Parathyroid adenoma (tissue), 2 donors: ENCODE measurements at regions not wholly inside any gene's neighbourhood (a gene's known extent, or its start where the extent isn't known, plus 50 kb on each side); places are given as distances from the start of the nearest gene placed in this dataset.
"Not testable (repeated sequence)": the region's sequence is repeated elsewhere in the genome, so short reads cannot be mapped to it uniquely, and the experiment has no call there.

ENCODE experiments used
- H2AFZ ChIP-seq: fragments of 300-600 bp; sonication (generic); one replicate; pipeline ENCODE4 v1.7.0; 2017; ENCODE audit warnings: antibody characterized with exemption, mild to moderate bottlenecking
- H3K27ac ChIP-seq: fragments of 300-600 bp; sonication (generic); one replicate; pipeline ENCODE4 v1.7.0; 2017
- H3K27me3 ChIP-seq: fragments of 300-600 bp; sonication (generic); one replicate; pipeline ENCODE4 v1.7.0; 2017; ENCODE audit warnings: low read length; ENCODE audit not compliant: control insufficient read depth, insufficient read depth
- H3K36me3 ChIP-seq: fragments of 300-600 bp; sonication (generic); one replicate; pipeline ENCODE4 v1.7.0; 2017; ENCODE audit warnings: low read length; ENCODE audit not compliant: control insufficient read depth, insufficient read depth
- H3K4me1 ChIP-seq: fragments of 300-600 bp; sonication (generic); one replicate; pipeline ENCODE4 v1.7.0; 2017; ENCODE audit warnings: control low read depth
- H3K4me2 ChIP-seq: fragments of 300-600 bp; sonication (generic); one replicate; pipeline ENCODE4 v1.7.0; 2017; ENCODE audit warnings: low read length
- H3K4me3 ChIP-seq: fragments of 300-600 bp; sonication (generic); one replicate; pipeline ENCODE4 v1.7.0; 2017; ENCODE audit warnings: low read depth, low read length
- H3K79me2 ChIP-seq: fragments of 300-600 bp; sonication (generic); one replicate; pipeline ENCODE4 v1.7.0; 2017; ENCODE audit warnings: control low read depth
- H3K9ac ChIP-seq: fragments of 300-600 bp; sonication (generic); one replicate; pipeline ENCODE4 v1.7.0; 2017; ENCODE audit warnings: mild to moderate bottlenecking
- H3K9me3 ChIP-seq: fragments of 300-600 bp; sonication (generic); one replicate; pipeline ENCODE4 v1.7.0; 2017; ENCODE audit warnings: low read length; ENCODE audit not compliant: control insufficient read depth
- TF ChIP-seq, protein P1 (sequence below): fragments of 300-600 bp; sonication (generic); IDR thresholded peaks from one replicate; pipeline ENCODE4 v1.7.0; 2017; ENCODE audit warnings: antibody characterized with exemption, mild to moderate bottlenecking
- donor health status: primary hyperparathyroidism.

DNA sequence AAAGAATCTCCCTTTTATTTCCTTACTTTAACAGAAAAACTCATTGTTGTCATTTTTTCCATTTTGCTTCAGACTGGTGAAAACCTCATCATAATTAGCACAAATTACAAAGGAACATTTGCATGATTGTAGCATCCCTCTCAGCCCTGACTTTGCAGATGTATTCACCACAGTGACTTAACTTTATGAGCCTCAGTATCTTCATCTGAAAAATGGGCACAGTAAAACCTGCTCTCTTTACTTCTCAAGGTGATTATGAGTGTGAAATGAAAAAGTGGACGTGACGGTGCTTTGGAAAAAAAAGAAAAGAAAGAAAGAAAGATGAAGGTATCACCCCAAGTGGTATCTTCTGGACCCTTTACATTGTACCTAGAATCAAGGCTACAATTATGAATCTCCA is 193.4 kb upstream of the TOX3 start:
- H3K27ac ChIP-seq: no peak overlapping the region
- H3K79me2 ChIP-seq: no peaks in the 10 kb centered on the region
- H3K9ac ChIP-seq: no peak overlapping the region
- no peak overlapping the region for H2AFZ ChIP-seq
- no peaks in the 10 kb centered on the region for H3K27me3 ChIP-seq
- H3K4me3 ChIP-seq: no peak overlapping the region
- no peaks in the 10 kb centered on the region for H3K4me1 ChIP-seq
- TF ChIP-seq, protein P1, sequence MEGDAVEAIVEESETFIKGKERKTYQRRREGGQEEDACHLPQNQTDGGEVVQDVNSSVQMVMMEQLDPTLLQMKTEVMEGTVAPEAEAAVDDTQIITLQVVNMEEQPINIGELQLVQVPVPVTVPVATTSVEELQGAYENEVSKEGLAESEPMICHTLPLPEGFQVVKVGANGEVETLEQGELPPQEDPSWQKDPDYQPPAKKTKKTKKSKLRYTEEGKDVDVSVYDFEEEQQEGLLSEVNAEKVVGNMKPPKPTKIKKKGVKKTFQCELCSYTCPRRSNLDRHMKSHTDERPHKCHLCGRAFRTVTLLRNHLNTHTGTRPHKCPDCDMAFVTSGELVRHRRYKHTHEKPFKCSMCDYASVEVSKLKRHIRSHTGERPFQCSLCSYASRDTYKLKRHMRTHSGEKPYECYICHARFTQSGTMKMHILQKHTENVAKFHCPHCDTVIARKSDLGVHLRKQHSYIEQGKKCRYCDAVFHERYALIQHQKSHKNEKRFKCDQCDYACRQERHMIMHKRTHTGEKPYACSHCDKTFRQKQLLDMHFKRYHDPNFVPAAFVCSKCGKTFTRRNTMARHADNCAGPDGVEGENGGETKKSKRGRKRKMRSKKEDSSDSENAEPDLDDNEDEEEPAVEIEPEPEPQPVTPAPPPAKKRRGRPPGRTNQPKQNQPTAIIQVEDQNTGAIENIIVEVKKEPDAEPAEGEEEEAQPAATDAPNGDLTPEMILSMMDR: no peak
- no peak overlapping the region for H3K4me2 ChIP-seq
- H3K36me3 ChIP-seq: no peaks in the 10 kb centered on the region
- H3K9me3 ChIP-seq: no peaks in the 10 kb centered on the region

DNA sequence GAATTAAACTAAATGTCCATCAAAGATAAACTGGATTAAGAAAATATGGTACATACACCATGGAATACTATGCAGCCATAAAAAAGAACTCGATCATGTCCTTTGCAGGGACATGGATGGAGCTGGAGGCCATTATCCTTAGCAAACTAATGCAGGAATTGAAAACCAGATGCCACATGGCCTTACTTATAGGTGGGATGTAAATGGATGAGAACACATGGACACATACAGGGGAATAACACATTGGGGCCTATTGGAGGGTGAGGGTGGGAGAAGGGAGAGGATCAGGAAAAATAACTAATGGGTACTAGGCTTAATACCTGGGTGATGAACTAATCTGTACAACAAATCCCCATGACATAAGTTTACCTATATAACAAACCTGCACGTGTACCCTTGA is 192.0 kb upstream of the TOX3 start:
- H3K9me3 ChIP-seq, H3K27me3 ChIP-seq, H3K27ac ChIP-seq, H2AFZ ChIP-seq, H3K4me2 ChIP-seq, H3K36me3 ChIP-seq, H3K4me3 ChIP-seq, H3K9ac ChIP-seq, H3K79me2 ChIP-seq, H3K4me1 ChIP-seq: not testable (repeated sequence)

DNA sequence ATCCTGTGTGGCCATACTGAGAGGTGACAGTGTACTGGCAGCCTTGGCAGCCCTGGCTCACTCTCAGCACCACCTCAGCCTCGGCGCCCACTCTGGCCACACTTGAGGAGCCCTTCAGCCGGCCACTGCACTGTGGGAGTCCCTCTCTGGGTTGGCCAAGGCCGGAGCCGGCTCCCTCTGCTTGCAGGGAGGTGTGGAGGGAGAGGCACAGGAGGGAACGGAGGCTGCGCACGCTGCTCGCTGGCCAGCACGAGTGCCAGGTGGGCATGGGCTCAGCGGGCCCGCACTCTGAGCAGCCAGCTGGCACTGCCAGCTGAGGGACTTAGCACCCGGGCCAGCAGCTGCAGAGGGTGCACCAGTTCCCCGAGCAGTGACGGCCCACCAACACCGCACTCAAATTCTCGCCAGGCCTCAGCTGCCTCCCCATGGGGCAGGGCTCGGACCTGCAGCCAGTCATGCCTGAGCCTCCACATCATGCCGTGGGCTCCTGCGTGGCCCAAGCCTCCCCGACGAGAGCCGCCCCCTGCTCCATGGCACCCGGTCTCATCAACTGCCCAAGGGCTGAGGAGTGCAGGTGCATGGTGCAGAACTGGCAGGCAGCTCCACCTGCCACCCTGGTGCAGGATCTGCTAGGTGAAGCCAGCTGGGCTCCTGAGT is 184.4 kb upstream of the TOX3 start:
- no peak overlapping the region for H3K27ac ChIP-seq

DNA sequence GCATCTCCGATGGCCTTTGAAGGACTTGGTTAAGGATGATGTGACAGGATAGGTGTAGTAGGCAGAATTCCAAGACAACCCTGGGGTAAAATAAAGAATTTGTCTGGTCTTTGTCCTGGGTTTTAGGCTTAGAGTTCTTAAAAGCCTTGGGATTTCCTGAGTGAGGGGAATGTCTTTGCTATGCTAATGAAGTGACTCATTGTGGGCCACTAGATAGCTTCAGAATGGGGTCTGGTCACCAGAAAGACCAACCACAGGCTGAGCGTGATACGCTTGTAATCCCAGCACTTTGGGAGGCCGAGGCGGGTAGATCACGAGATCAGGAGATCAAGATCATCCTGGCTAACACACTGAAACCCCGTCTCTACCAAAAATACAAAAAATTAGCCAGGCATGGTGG is 182.8 kb upstream of the TOX3 start:
- H3K9me3 ChIP-seq: no peaks in the 10 kb centered on the region
- no peak overlapping the region for H3K9ac ChIP-seq
- H3K27me3 ChIP-seq: no peaks in the 10 kb centered on the region
- no peaks in the 10 kb centered on the region for H3K36me3 ChIP-seq
- no peaks in the 10 kb centered on the region for H3K79me2 ChIP-seq
- H3K27ac ChIP-seq: no peak overlapping the region
- no peaks in the 10 kb centered on the region for H3K4me1 ChIP-seq
- no peak overlapping the region for H3K4me3 ChIP-seq
- no peak overlapping the region for H2AFZ ChIP-seq
- H3K4me2 ChIP-seq: no peak overlapping the region
- TF ChIP-seq, protein P1: no peak

More for the DNA sequence above, 184.4 kb upstream of the TOX3 start:
- Histone ChIP-seq H3K4me3 (no peak overlapping the region), H3K9me3 (no peaks in the 10 kb centered on the region), H3K4me2 (no peak overlapping the region), H3K79me2 (no peaks in the 10 kb centered on the region), H2AFZ (no peak overlapping the region), H3K4me1 (no peaks in the 10 kb centered on the region), H3K36me3 (no peaks in the 10 kb centered on the region), H3K27me3 (no peaks in the 10 kb centered on the region), H3K9ac (no peak overlapping the region)
- TF ChIP-seq, protein P1: no peak

DNA sequence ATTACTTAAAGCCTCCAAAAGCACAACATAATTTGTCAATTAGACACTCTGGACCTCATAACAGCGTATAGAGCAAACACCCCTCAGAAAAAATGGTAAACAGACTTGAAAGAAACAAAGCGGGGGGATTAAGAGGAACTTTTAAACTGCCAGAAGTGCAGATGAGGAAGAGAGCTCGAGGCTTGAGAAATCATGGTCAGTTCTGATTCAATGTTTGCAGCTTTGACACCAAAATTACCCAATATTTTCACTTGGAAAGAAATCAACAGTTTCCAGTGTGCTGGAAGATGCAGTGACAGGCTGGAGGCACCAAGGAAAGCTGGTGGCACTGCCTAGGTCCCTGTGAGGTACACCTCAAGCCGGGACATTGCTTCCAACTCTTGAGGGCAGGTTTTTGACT is 180.9 kb upstream of the TOX3 start:
- H3K4me2 ChIP-seq: no peak overlapping the region
- H3K79me2 ChIP-seq: no peaks in the 10 kb centered on the region
- TF ChIP-seq, protein P1: no peak
- no peak overlapping the region for H3K9ac ChIP-seq
- no peak overlapping the region for H2AFZ ChIP-seq
- no peaks in the 10 kb centered on the region for H3K27me3 ChIP-seq
- no peaks in the 10 kb centered on the region for H3K4me1 ChIP-seq
- no peaks in the 10 kb centered on the region for H3K9me3 ChIP-seq
- no peak overlapping the region for H3K4me3 ChIP-seq
- no peaks in the 10 kb centered on the region for H3K36me3 ChIP-seq
- no peak overlapping the region for H3K27ac ChIP-seq
